Mesendoderm (in vitro differentiated cells): ENCODE measurements at regions not wholly inside any gene's neighbourhood (a gene's known extent, or its start where the extent isn't known, plus 50 kb on each side); places are given as distances from the start of the nearest gene placed in this dataset.

Experiments used
- DNase-seq: peaks from one replicate; pipeline ENCODE4 v3.0.0; 2013
- H2AK5ac ChIP-seq: 2 replicates; pipeline ENCODE4 v1.6.1; 2013; ENCODE audit warnings: low read length, inconsistent platforms
- H2BK120ac ChIP-seq: 2 replicates; pipeline ENCODE4 v1.6.1; 2013; ENCODE audit warnings: low read depth, mild to moderate bottlenecking, low read length, moderate library complexity, mixed read lengths
- H2BK15ac ChIP-seq: replicated peaks from 2 replicates; pipeline ENCODE4 v1.6.1; 2013; ENCODE audit warnings: low read depth, mild to moderate bottlenecking, moderate library complexity
- H2BK5ac ChIP-seq: 2 replicates; pipeline ENCODE4 v1.6.1; 2013; ENCODE audit warnings: low read length, inconsistent platforms
- H3K18ac ChIP-seq: 2 replicates; pipeline ENCODE4 v1.6.1; 2013; ENCODE audit warnings: mild to moderate bottlenecking, low read length, mixed read lengths
- H3K23ac ChIP-seq: one replicate; pipeline ENCODE4 v1.6.1; 2013; ENCODE audit warnings: low read length
- H3K27ac ChIP-seq: 2 replicates; pipeline ENCODE4 v1.5.1; 2013; ENCODE audit warnings: low read depth, mild to moderate bottlenecking, inconsistent platforms, low read length, moderate library complexity
- H3K27me3 ChIP-seq: 2 replicates; pipeline ENCODE4 v1.6.1; 2013; ENCODE audit warnings: low read length, control low read depth, mild to moderate bottlenecking, inconsistent platforms; ENCODE audit not compliant: insufficient read depth, poor library complexity
- H3K36me3 ChIP-seq: 2 replicates; pipeline ENCODE4 v1.6.1; 2013; ENCODE audit warnings: low read length, inconsistent platforms; ENCODE audit not compliant: control insufficient read depth, insufficient read depth
- H3K4ac ChIP-seq: one replicate; pipeline ENCODE4 v1.6.1; 2013; ENCODE audit warnings: low read depth, mild to moderate bottlenecking, low read length, moderate library complexity
- H3K4me1 ChIP-seq: 2 replicates; pipeline ENCODE4 v1.6.1; 2013; ENCODE audit warnings: low read depth, low read length, inconsistent platforms; ENCODE audit not compliant: control insufficient read depth
- H3K4me2 ChIP-seq: 2 replicates; pipeline ENCODE4 v1.6.1; 2013; ENCODE audit warnings: low read length
- H3K4me3 ChIP-seq: 2 replicates; pipeline ENCODE4 v1.5.1; 2013; ENCODE audit warnings: mild to moderate bottlenecking, low read length
- H3K56ac ChIP-seq: one replicate; pipeline ENCODE4 v1.6.1; 2013; ENCODE audit warnings: low read length
- H3K79me1 ChIP-seq: 2 replicates; pipeline ENCODE4 v1.6.1; 2013; ENCODE audit warnings: low read length, inconsistent platforms
- H3K79me2 ChIP-seq: 2 replicates; pipeline ENCODE4 v1.6.1; 2013; ENCODE audit warnings: mild to moderate bottlenecking, low read length; ENCODE audit not compliant: control insufficient read depth, insufficient read depth
- H3K9ac ChIP-seq: 2 replicates; pipeline ENCODE4 v1.6.1; 2013; ENCODE audit warnings: low read length, inconsistent platforms
- H4K5ac ChIP-seq: one replicate; pipeline ENCODE4 v1.6.1; 2013; ENCODE audit warnings: low read length
- H4K8ac ChIP-seq: one replicate; pipeline ENCODE4 v1.6.1; 2013; ENCODE audit warnings: low read depth, mild to moderate bottlenecking, control low read depth, low read length, moderate library complexity
- WGBS: extraction: QIAGEN DNeasy Blood & Tissue Kit; methylation state at CpG from one replicate; pipeline ENCODE4 v1.1.7; 2013; ENCODE audit warnings: low lambda C conversion rate, missing lambda C conversion rate; ENCODE audit not compliant: insufficient coverage; ENCODE audit errors: extremely low coverage; 5-methylcytosine and 5-hydroxymethylcytosine counted together

GRCh38 chr1:186775881-186776560, 52.7 kb upstream of the PLA2G4A start:
- H3K27ac ChIP-seq: no peak overlapping the region
- no peaks in the 10 kb centered on the region for H3K4me1 ChIP-seq
- no peak for DNase-seq
- H2BK15ac ChIP-seq: no peak overlapping the region
- no peak overlapping the region for H2BK5ac ChIP-seq
- no peak overlapping the region for H3K56ac ChIP-seq
- no peaks in the 10 kb centered on the region for H3K79me2 ChIP-seq
- no peak overlapping the region for H3K18ac ChIP-seq
- H3K27me3 ChIP-seq: no peaks in the 10 kb centered on the region
- no peak overlapping the region for H3K4ac ChIP-seq
- WGBS: no CpG with 5 or more reads among the region's 1 CpG
- no peak overlapping the region for H2AK5ac ChIP-seq
- H3K4me3 ChIP-seq: no peak overlapping the region
- H4K5ac ChIP-seq: no peak overlapping the region
- no peak overlapping the region for H3K9ac ChIP-seq
- H3K23ac ChIP-seq: no peak overlapping the region
- no peak overlapping the region for H2BK120ac ChIP-seq
- no peak overlapping the region for H3K4me2 ChIP-seq
- H3K36me3 ChIP-seq: no peaks in the 10 kb centered on the region
- H3K79me1 ChIP-seq: no peaks in the 10 kb centered on the region
- no peak overlapping the region for H4K8ac ChIP-seq

GRCh38 chr1:186775036-186775435, 53.7 kb upstream of the PLA2G4A start:
- Histone ChIP-seq H3K27me3 (no peaks in the 10 kb centered on the region), H3K79me2 (no peaks in the 10 kb centered on the region), H3K4me3 (no peak overlapping the region), H2AK5ac (no peak overlapping the region), H3K79me1 (no peaks in the 10 kb centered on the region), H2BK15ac (no peak overlapping the region), H3K4ac (no peak overlapping the region), H3K9ac (no peak overlapping the region), H3K36me3 (no peaks in the 10 kb centered on the region), H3K56ac (no peak overlapping the region), H4K5ac (no peak overlapping the region), H2BK5ac (no peak overlapping the region), H2BK120ac (no peak overlapping the region), H4K8ac (no peak overlapping the region), H3K27ac (no peak overlapping the region), H3K4me2 (no peak overlapping the region), H3K18ac (no peak overlapping the region), H3K4me1 (no peaks in the 10 kb centered on the region), H3K23ac (no peak overlapping the region)
- DNase-seq: no peak
- WGBS: no CpG with 5 or more reads among the region's 2 CpGs

GRCh38 chr1:186772228-186772627, 56.5 kb upstream of the PLA2G4A start:
- Histone ChIP-seq H3K4me3 (no peak overlapping the region), H3K27ac (no peak overlapping the region), H4K8ac (no peak overlapping the region), H3K4me1 (no peaks in the 10 kb centered on the region), H3K9ac (no peak overlapping the region), H3K18ac (no peak overlapping the region), H3K4me2 (no peak overlapping the region), H3K36me3 (no peaks in the 10 kb centered on the region), H2BK15ac (no peak overlapping the region), H4K5ac (no peak overlapping the region), H3K79me1 (no peaks in the 10 kb centered on the region), H2BK5ac (no peak overlapping the region), H3K4ac (no peak overlapping the region), H3K23ac (no peak overlapping the region), H3K56ac (no peak overlapping the region), H2AK5ac (no peak overlapping the region), H3K27me3 (no peaks in the 10 kb centered on the region), H3K79me2 (no peaks in the 10 kb centered on the region), H2BK120ac (no peak overlapping the region)
- no peak for DNase-seq
- WGBS: no CpG with 5 or more reads among the region's 3 CpGs

GRCh38 chr1:186770421-186770820, 58.3 kb upstream of the PLA2G4A start:
- Histone ChIP-seq H2BK120ac (no peak overlapping the region), H3K4me1 (no peaks in the 10 kb centered on the region), H2AK5ac (no peak overlapping the region), H3K4me2 (no peak overlapping the region), H3K27ac (no peak overlapping the region), H3K4me3 (no peak overlapping the region), H3K27me3 (no peaks in the 10 kb centered on the region), H3K36me3 (no peaks in the 10 kb centered on the region), H3K56ac (no peak overlapping the region), H2BK5ac (no peak overlapping the region), H4K5ac (no peak overlapping the region), H3K79me2 (no peaks in the 10 kb centered on the region), H4K8ac (no peak overlapping the region), H3K4ac (no peak overlapping the region), H3K23ac (no peak overlapping the region), H3K9ac (no peak overlapping the region), H2BK15ac (no peak overlapping the region), H3K79me1 (no peaks in the 10 kb centered on the region), H3K18ac (no peak overlapping the region)
- WGBS: no CpG with 5 or more reads among the region's 1 CpG
- no peak for DNase-seq

- Histone ChIP-seq H4K5ac (no peak overlapping the region), H3K23ac (no peak overlapping the region), H3K4me3 (no peak overlapping the region), H3K56ac (no peak overlapping the region), H3K4ac (no peak overlapping the region), H3K9ac (no peak overlapping the region), H3K79me1 (no peaks in the 10 kb centered on the region), H2BK5ac (no peak overlapping the region), H3K79me2 (no peaks in the 10 kb centered on the region), H3K27me3 (no peaks in the 10 kb centered on the region), H4K8ac (no peak overlapping the region), H3K18ac (no peak overlapping the region), H2BK120ac (no peak overlapping the region), H2BK15ac (no peak overlapping the region), H3K4me2 (no peak overlapping the region), H3K4me1 (no peaks in the 10 kb centered on the region), H2AK5ac (no peak overlapping the region), H3K27ac (no peak overlapping the region), H3K36me3 (no peaks in the 10 kb centered on the region)
- no peak for DNase-seq
These were observed 59.8 kb upstream of the PLA2G4A start for GRCh38 chr1:186768906-186769305.

GRCh38 chr1:186765446-186765845, 63.3 kb upstream of the PLA2G4A start:
- Histone ChIP-seq H3K4me3 (no peak overlapping the region), H3K27ac (no peak overlapping the region), H4K8ac (no peak overlapping the region), H3K23ac (no peak overlapping the region), H3K4me1 (no peaks in the 10 kb centered on the region), H3K4ac (no peak overlapping the region), H3K79me1 (no peaks in the 10 kb centered on the region), H2BK5ac (no peak overlapping the region), H2BK120ac (no peak overlapping the region), H4K5ac (no peak overlapping the region), H3K4me2 (no peak overlapping the region), H2AK5ac (no peak overlapping the region), H3K27me3 (no peaks in the 10 kb centered on the region), H2BK15ac (no peak overlapping the region), H3K9ac (no peak overlapping the region), H3K79me2 (no peaks in the 10 kb centered on the region), H3K56ac (no peak overlapping the region), H3K18ac (no peak overlapping the region), H3K36me3 (no peaks in the 10 kb centered on the region)
- no CpG with 5 or more reads among the region's 1 CpG for WGBS
- no peak for DNase-seq
